AG04449 (cell line): ENCODE measurements at regions not wholly inside any gene's neighbourhood (a gene's known extent, or its start where the extent isn't known, plus 50 kb on each side); places are given as distances from the start of the nearest gene placed in this dataset.

Source experiments
- CTCF ChIA-PET: fragments of 350-600 bp; formaldehyde crosslinking; extraction: SDS; loops from one replicate; lab custom pipeline; 2021; ENCODE audit warnings: antibody characterized with exemption; lab: Yijun Ruan, JAX
- POLR2A ChIA-PET: fragments of 400-600, 350-600 bp; formaldehyde crosslinking; extraction: SDS; loops from one replicate; lab custom pipeline; 2020; ENCODE audit warnings: antibody characterized with exemption, inconsistent platforms; lab: Yijun Ruan, JAX
- DNase-seq: peaks from one replicate; pipeline ENCODE4 v3.0.0-alpha.2; 2010; ENCODE audit warnings: low read depth, low spot score
- H3K4me3 ChIP-seq: 2 replicates; pipeline ENCODE4 v1.5.1; 2011; ENCODE audit warnings: low read depth, mild to moderate bottlenecking, control low read depth, low read length
- CTCF ChIP-seq: IDR thresholded peaks from one replicate; pipeline ENCODE4 v1.5.1; 2011; ENCODE audit warnings: mild to moderate bottlenecking, moderate library complexity, low read length, control low read depth, inconsistent platforms; ENCODE audit not compliant: insufficient read depth; ENCODE audit errors: missing control alignments

- POLR2A ChIA-PET = no interaction called here
- no peak for DNase-seq
- H3K4me3 ChIP-seq = no peak overlapping the region
- CTCF ChIA-PET = no interaction called here
- no peak for TF ChIP-seq CTCF
These were observed 421.1 kb upstream of the GRM7 start for GRCh38 chr3:6439824-6440223.

GRCh38 chr3:6444888-6445658 lies 415.8 kb upstream of the GRM7 start:
- no peak overlapping the region for H3K4me3 ChIP-seq
- no peak for DNase-seq
- TF ChIP-seq CTCF = no peak
- ChIA-PET POLR2A (no interaction called here), CTCF (no interaction called here)

- no peak overlapping the region for H3K4me3 ChIP-seq
- ChIA-PET POLR2A (no interaction called here), CTCF (no interaction called here)
- no peak for DNase-seq
- no peak for TF ChIP-seq CTCF
These were observed 413.6 kb upstream of the GRM7 start for GRCh38 chr3:6447166-6447801.

- no peak overlapping the region for H3K4me3 ChIP-seq
- POLR2A ChIA-PET = no interaction called here
- no peak for TF ChIP-seq CTCF
- DNase-seq = no peak
- CTCF ChIA-PET = no interaction called here
These were observed 412.9 kb upstream of the GRM7 start for GRCh38 chr3:6448011-6448410.

- CTCF ChIA-PET = no interaction called here
These were observed 411.8 kb upstream of the GRM7 start for GRCh38 chr3:6449099-6449498.

More at GRCh38 chr3:6449099-6449498, 411.8 kb upstream of the GRM7 start:
- no peak overlapping the region for H3K4me3 ChIP-seq
- no peak for TF ChIP-seq CTCF
- no peak for DNase-seq
- POLR2A ChIA-PET = no interaction called here
